T-helper 2 cell (primary cell): ENCODE measurements at regions not wholly inside any gene's neighbourhood (a gene's known extent, or its start where the extent isn't known, plus 50 kb on each side); places are given as distances from the start of the nearest gene placed in this dataset.
"Not testable (repeated sequence)": the region's sequence is repeated elsewhere in the genome, so short reads cannot be mapped to it uniquely, and the experiment has no call there.

ENCODE experiments used
- DNase-seq, 5 experiments: peaks; one replicate each; pipeline versions ENCODE4 v3.0.0 to v3.0.0-alpha.2; 2012 to 2022

DNA sequence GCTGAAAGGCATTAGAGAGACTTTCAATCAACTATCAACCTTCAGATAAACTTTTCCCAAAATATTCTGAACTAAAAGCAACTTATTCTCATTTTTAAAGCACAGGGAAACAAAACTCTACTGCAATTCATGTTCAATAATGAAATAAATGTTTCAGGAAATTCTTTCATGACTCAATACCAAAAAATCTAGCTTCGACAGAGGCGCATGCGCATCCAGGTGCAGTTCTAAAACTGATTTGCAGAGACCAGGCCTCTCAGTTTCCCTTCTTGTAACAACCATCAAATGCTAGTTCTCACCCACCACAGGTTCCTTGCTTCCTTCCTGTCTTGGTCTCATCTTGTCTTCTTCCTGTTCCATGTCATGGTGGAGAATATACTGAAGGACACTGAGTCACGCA lies 55.3 kb upstream of the NRBF2 start:
- no peak for DNase-seq

DNA sequence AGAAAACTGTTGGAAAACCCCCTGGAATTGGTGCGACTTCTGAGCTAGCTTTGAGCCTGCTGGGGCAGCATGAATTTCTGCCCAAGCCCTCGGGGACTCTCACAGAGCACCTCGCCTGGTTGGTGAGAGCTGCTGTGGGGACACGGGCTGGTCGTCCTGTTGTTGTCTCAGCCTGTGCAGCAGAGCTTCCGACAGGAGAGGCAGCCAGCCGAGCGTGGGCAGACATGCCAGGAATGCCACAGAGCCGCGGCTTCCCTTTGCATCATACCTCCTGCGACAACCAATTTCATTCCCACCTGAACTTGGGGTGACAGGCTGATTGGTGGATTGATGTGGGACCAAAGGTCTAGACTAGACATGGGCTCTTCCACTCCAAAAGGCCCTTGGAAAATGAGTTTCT lies 60.2 kb upstream of the NRBF2 start:
- no peak for DNase-seq

DNA sequence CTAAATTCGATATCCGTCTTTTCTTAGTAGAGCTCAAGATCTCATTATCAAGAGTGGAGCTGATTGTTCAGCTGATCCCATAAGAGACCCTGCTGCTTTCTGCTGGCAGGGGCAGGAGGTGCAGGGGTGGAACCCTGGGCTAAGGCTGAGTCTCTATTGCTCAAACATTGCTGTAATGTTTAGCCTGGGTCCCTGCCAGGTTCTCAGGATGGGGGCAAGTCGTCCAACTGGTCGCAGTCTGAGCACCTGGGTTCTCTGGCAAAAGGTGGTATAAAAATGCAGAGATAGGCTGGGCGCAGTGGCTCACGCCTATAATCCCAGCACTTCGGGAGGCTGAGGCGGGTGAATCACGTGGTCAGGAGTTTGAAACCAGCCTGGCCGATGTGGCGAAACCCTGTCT lies 62.0 kb upstream of the NRBF2 start:
- DNase-seq = no peak

DNA sequence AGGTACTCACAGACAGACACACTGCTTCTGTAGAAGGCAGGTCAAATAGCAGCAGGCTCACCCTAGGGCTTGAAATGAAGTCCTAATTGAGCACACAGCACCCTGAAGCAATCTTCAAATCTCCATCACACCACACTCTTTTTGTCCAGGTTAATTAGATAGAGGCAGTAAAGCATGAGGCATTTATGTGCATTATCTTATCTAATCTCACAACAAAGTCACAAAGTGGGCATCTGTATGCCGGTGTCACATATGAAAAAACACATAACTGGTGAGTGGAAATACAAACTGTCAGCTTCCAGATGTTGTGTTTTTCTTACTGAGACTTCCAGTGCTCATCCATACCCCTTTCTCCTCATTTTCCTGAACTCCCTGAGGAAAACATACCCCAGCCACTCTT lies 63.8 kb upstream of the NRBF2 start:
- DNase-seq = no peak

DNA sequence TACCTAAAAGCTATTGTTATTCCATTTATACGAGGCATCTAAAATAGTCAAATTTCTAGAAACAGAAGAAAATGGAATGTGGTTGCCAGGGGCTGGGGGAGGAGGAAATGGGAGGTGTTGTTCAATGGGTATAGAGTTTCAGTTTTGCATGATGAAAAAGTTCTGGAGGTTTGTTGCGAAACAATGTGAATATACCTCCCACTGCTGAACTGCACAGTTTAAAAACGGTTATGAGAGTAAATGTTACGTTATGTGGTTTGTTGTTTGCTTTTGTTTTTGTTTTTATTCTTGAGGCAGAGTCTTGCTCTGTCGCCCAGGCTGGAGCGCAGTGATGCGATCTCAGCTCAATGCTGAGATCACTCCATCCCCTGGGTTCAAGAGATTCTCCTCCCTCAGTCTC lies 64.9 kb upstream of the NRBF2 start:
- DNase-seq = peak in 1 of 5 experiments; percentile 80

DNA sequence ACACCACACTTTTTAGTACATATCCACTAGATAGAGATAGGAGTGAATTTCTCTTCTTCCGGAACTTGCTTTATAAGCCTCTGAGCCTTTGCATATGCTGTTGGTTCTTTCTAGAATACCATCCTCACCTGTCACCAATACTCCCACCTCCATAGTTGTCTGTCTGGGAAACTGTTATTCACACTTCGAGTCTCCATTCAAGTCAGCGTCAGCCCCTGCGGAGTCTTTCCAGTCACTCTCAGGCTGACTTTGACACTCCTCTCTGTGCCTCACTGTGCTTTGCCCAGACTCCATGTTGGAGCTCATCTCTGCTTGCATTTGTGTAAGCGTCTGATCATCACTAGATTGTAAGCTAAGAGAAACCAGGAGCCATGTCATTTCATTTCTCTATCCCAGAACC lies 66.5 kb upstream of the NRBF2 start:
- no peak for DNase-seq

DNA sequence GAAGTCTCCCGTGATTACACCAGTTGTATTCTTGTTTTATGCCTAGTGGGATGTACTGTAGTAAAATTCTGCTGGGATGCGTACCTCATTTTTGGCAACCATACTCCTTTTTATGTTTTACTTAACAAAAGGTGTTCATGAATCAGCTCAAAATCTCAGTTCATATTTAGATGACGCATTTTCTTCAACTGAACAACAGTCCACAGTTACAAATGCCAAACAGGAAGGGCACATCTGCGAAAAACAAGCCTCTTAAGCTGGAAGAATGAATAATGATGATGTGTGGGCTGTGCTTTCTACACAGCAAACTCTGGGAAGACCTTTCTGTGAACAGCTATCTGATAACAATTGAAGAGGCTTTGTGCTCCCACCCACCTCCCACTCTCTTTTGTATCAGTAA lies 68.4 kb upstream of the NRBF2 start:
- peak in 1 of 5 experiments; percentile 30 for DNase-seq

DNA sequence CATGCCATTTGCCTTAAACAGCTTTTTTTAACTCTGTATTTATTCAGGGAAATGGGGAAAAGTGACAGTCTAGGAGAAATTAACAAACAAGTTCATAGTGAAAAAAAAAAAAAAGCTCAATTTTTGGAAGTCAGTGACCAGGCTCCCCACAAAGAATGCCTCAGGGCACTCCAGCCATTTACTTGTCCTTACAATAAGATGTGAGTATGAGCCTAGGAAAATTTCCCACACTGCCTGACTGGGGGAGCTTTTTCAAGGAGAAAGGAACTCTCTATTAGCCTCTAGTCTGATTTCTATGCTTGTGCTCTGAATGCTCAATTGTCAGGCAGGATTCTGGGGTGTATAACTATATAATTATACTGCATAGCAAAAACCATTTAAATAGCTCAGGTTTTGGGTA lies 74.9 kb upstream of the NRBF2 start:
- DNase-seq = no peak

DNA sequence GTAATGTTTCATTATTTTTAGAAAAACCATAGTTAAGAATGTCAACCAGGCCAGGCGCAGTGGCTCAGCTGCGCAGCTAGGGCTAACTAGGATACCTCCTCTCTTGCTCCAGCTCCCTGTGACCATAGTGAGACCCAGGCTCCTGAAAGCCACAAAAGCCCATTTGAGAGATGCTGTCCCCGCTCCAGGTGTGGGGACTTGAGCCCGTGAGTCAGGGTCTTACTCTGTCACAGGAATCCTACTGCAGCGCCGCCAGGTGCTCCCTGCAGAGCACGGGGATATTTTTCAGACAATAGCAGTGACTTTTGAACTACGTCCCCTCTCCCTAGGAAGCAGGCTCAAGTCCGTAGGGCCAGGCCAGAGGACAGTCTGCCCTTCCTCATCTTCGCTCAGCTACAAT lies 75.6 kb upstream of the NRBF2 start:
- no peak for DNase-seq

DNA sequence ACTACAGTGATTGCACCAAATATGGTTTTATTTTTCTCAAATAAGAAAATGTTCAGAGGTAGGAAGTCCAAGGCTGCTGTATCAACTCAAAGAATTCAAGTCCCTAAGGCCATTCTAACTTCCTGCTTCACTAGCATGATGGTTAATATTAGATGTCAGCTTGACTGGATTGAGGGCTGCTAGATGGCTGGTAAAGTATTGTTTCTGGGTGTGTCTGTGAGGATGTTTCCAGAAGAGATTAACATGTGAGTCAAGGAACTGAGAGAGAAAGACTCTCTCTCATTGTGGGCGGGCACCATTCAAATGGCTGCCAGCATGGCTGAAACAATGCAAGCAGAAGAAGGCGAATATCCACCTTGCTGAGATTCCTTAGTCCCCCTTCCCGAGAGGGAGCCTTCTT lies 77.4 kb upstream of the NRBF2 start:
- DNase-seq = no peak

DNA sequence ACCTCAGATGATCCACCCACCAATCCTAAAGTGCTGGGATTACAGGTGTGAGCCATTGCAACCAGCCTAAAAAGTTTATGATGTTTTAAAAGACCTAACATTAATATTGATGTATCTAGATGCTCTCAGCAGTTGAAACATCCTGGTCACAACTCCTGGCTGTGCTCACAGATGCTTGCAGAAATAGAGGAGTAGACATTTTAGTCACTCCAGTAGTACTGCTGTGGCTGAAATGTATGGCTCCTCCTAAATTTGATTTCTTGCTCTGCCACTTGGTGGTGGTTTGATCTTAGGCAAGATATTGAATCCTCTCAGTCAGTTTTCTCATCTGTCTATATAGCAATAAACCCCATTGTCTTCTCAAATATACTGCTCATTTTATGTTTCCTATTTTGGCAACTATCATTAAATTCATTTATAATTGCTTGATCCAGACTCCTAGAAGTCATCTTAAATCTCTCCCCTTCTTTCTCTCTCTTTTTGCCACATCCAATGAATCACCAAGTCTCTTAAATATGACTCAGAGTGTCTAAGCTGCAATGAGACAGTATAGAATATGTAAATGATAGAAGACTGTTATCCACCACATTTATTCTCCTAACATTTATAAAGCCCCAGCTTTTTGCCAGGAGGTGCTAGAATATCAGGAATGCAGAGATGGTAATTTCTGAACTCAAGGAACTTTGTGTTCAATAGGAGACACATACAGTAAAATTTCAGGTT lies 78.1 kb upstream of the NRBF2 start:
- peak in 1 of 5 experiments; percentile 38 for DNase-seq

DNA sequence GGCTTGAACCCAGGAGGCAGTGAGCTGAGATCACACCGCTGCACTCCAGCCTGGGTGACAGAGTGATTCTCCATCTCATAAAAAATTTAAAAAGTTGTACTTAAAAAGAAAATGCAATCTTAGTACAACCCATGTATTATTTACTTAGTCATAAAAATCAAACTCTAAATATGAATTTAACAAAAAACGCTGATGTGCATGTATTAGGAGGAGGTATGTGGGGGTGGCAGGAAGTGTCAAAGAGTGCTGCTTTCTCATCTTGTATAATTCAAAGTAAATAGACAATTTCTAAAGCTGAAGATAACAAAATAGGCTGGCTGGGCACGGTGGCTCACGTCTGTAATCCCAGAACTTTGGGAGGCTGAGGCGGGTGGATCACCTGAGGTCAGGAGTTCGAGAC lies 81.0 kb upstream of the NRBF2 start:
- no peak for DNase-seq

DNA sequence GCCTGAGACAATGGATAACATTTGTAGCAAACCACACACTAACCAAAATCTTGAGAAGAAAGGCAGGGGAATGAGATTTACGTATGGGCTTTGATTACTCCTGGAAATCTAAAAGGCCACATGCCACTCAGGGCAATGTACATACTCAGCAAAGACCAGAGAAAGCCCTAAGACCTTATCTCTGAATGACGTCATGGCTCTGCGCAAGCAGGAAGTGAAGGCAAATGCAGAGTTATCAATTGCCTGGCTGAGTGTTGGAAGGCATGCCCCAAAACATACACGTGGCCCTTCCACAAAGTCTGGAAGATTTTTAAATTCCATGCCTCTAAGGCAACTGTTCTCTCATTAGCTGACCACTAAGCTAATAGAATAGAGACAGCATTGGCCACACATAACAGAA lies 90.9 kb upstream of the NRBF2 start:
- DNase-seq = peak in 1 of 5 experiments; percentile 19

DNA sequence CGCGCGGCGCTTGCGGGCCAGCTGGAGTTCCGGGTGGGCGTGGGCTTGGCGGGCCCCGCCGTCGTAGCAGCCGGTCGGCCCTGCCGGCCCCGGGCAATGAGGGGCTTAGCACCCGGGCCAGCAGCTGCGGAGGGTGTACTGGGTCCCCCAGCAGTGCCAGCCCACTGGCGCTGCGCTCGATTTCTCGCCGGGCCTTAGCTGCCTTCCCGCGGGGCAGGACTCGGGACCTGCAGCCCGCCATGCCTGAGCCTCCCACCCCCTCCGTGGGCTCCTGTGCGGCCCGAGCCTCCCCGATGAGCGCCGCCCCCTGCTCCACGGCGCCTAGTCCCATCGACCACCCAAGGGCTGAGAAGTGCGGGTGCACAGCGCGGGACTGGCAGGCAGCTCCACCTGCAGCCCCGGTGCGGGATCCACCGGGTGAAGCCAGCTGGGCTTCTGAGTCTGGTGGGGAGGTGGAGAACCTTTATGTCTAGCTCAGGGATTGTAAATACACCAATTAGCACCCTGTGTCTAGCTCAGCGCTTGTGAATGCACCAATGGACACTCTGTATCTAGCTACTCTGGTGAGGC lies 99.4 kb upstream of the NRBF2 start:
- not testable (repeated sequence) for DNase-seq

DNA sequence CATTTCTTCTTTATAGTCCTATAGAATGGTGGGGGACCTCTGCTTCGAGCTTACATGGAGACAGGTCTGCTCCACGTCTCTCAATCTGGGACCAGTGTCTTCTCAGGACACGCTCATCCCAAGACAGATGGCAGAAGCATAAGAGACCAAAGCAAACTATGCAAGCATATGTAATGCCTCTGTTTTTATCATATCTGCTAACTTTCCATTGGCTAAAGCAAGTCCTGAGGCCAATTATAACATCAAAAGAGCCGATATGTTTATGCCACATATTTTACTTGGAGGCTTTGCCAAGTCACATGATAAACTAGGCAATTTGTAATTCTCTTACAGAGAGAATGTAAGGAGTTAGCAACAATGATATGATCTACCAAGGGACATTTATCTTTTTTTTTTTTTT lies 102.6 kb upstream of the NRBF2 start:
- DNase-seq = no peak

DNA sequence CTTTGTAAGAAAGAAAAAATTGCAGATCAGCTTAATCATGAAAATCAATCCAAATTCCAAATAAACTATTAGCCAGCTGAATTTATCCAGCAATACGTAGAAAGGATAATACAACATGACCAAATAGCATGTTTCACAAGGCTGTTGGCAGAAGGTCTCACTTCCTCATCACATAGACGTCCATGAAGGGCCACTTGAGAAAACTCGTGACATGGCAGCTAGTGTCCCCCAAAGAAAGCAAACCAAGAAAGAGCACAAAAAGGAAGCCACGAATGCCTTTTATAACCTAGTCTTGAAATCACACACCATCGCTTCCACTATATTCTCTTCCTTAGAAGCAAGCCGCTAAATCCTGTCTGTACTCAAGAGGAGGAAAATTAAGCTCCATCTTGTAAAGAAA lies 105.6 kb upstream of the NRBF2 start:
- DNase-seq = no peak

DNA sequence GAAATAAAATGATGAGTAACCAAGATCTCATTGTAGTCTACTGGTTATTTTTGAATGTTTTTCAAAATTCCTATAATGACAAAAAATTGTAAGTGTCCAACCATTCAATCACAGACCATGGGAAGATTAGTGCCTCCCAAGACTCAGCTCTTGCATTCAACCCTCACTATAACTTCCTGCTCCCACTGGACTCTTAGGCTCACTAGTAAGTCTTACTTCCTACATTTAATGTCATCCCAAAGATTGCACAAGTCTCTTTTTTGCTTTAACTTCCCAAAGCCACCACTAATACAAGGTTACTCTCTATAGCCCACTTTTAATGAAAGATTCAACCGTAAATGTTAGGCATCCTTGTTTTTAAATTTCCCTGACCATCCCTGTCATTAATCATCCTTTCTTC lies 111.9 kb upstream of the NRBF2 start:
- DNase-seq = no peak

DNA sequence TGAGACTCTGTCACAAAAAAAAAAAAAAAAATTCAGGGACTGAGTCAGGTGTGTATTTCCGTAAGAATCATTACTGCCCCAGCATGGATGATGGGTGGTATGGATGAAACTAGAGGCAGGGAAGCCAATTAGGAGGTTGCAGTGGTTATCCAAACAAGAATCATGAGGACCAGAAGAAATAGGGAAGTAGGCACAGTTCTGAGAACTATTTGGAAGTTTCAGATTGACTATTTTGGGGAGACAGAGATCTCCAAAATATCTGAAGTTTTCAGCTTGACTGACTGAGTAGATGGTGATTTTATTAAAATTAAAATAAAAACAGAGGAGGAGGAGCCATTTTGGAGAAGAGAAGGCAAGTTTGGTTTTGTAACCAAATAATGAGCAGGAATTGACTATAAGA lies 119.4 kb upstream of the NRBF2 start:
- no peak for DNase-seq

DNA sequence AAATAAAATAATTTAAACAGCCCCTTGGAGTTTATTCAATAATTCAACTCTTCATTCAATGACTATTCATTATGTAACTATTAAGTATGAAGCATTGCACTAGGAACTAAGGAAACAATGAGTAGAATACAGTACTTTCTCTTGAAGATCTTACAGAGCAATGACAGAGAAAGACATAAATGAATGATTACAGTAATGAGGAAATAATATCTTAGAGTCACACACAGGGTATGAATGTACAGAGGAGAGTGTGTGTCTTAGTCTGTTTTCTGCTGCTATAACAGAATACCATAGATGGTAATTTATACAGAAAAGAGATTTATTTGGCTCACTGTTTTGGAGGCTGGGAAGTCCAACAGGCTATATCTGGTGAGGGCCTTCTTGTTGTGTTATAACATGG lies 120.5 kb upstream of the NRBF2 start:
- DNase-seq = no peak

DNA sequence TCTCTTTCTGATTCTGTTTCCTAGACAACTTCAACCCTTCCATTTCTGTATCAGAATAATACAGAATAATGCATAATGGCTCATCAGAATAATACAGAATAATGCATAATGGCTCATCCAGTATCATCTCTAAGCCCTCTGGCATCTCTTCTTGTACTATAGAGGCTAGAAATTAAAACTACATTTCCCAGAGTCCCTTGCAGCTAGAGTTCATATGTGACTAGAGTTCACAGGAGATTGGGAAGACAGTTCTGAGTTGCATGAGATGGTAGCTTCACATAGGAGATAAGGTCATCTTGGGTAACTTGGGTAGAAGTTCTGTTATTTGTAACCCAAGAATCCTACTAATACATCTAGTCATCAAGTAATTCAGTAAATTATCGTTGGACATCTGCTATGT lies 122.9 kb upstream of the NRBF2 start:
- DNase-seq = no peak

DNA sequence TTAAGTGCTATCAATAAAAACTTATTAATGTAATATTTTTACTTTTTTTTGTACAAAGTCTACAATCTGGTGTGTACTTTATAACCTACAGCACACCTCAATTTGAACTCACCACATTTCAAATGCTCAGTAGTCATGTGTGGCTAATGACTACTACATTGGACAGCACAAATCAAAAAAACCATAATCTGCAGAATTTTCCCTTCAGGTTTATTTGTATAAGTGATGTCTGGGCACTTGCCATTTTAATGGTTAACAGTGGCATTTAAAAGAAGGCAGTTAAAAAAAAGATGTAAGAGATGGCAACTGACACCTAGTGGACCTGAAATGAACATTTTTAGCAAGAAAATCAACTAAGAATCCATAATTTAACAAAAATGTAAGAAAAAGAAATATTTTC lies 124.6 kb upstream of the NRBF2 start:
- no peak for DNase-seq

DNA sequence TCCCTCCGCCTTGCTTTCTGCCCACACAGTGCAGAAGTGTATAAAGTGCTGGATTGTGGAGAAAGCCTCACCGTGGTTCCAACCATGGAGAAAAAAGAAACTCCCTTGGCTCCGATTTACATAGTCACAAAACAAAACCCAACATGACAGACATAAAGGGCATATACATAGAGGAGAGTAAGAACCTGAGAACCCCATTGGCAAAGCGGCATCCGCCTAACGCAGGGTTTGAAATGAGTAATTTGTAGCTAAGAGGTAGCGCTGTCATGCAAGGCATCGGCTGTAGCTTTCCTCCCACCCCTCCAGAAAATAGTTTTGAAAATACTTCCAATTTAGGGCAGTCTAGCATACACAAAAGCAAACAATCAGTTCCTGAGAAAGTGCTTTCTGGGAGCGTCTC lies 126.0 kb upstream of the NRBF2 start:
- DNase-seq = peak in 1 of 5 experiments; percentile 88

DNA sequence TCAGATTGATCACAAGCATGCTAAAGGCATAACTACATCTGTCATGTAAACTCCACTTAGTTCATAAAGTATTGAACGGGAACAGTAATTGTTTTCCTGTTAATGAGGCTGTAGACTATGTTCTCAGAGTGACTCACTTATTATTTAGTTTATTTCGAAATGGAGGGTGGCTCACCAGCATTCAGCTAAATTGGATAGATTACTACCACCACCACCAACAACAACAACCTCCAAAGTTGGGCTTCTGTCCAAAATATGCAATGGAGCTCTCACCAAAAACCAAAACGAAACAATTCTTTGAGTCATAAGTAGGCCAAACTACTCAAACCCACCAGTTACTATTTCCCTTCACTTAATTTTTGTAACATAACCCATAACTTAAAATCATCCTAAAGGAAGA lies 127.9 kb upstream of the NRBF2 start:
- DNase-seq = peak in 1 of 5 experiments; percentile 73

DNA sequence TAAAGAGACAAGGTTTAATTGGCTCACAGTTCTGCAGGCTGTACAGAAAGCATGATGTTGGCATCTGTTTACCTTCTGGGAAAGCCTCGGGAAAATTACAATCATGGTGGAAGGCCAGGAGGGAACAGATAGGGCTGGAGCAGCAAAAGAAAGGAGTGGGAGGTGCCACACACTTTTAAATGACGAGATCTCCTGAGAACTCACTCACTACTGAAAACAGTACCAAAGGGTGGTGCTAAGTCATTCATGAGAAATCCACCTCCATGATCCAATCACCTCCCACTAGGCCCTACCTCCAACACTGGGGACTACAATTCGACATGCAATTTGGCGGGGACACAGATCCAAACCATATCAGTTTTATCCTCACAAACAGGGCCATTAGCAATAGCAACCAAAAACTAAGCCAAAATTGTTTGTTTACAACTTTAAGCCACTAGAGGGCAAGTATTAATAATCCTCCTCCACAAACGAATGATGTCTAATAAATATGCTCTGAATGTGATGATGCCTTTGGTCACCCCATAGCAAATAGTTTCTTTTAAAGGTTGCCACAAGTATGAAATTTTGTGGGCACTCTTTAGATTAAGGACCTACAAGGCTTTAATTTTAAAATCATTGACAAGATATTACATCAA lies 129.2 kb upstream of the NRBF2 start:
- no peak for DNase-seq

DNA sequence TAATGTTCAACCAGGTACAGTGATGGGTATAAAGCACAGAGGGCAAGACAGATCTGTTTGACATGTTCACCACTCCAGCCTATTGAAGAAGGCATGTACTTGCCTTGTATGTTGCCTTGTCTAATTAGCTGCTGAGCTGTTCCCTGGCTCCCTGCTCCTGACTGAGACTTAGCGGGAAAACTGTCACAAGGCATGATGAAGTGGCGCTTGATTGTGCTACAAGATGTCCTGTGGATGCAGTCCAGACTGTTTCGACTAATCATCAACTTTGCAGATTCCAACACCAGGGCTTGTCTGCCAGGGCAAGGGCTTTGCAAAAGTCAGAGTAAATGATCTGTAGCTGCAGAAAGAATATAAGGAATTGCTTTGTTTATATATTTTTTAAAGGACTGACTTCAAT lies 136.2 kb upstream of the NRBF2 start:
- no peak for DNase-seq
